Ovary (tissue), 3 donors: ENCODE measurements at regions not wholly inside any gene's neighbourhood (a gene's known extent, or its start where the extent isn't known, plus 50 kb on each side); places are given as distances from the start of the nearest gene placed in this dataset.

Experiments used
- CTCF ChIP-seq, 3 donors: fragments of 450-650 bp in 2 of 3; fragments of 200-600 bp in 1 of 3; IDR thresholded peaks; one replicate each; pipeline versions ENCODE4 v1.5.1 to v1.8.0; 2016 to 2022; ENCODE audit warnings: antibody characterized with exemption in 3 of 3, mild to moderate bottlenecking in 1 of 3
- EP300 ChIP-seq: sonication (generic); formaldehyde crosslinking; IDR thresholded peaks from one replicate; pipeline ENCODE4 v1.6.1; 2017; ENCODE audit warnings: antibody characterized with exemption
- donor health status: DM: no; HTN: no; CAD: no.

GRCh38 chr5:86011937-86012336 is 605.8 kb upstream of the COX7C start:
- no peak for TF ChIP-seq EP300
- TF ChIP-seq CTCF (IDR thresholded peaks at IDR 0.05): no peak
